CD14-positive monocyte (primary cell): ENCODE measurements at regions not wholly inside any gene's neighbourhood (a gene's known extent, or its start where the extent isn't known, plus 50 kb on each side); places are given as distances from the start of the nearest gene placed in this dataset.

Experiments
- DNase-seq, 3 donors: peaks; one replicate each; pipeline ENCODE4 v3.0.0-alpha.2; 2011 to 2022
- H2AFZ ChIP-seq: 2 replicates; pipeline ENCODE4 v1.6.0; 2012; ENCODE audit warnings: mild to moderate bottlenecking, low read depth, low read length, inconsistent platforms; ENCODE audit not compliant: insufficient read depth, poor library complexity, severe bottlenecking
- H3K27ac ChIP-seq, 2 donors: 1 replicate in 1 of 2; 2 replicates in 1 of 2; pipeline ENCODE4 v1.5.1; 2012 to 2013; ENCODE audit warnings: low read length in 2 of 2, control low read depth in 1 of 2, inconsistent platforms in 1 of 2, low read depth in 1 of 2, mild to moderate bottlenecking in 1 of 2
- H3K27me3 ChIP-seq, 2 donors: one replicate each; pipeline versions ENCODE4 v1.6.0 to v1.6.1; 2011 to 2013; ENCODE audit warnings: low read length in 2 of 2; ENCODE audit not compliant: control insufficient read depth in 2 of 2, insufficient read depth in 2 of 2
- H3K36me3 ChIP-seq, 2 donors: replicated peaks in 1 of 2; 1 replicate in 1 of 2; 2 replicates in 1 of 2; pipeline versions ENCODE4 v1.5.1 to v1.6.1; 2012 to 2013; ENCODE audit warnings: low read length in 2 of 2, control low read depth in 1 of 2, inconsistent platforms in 1 of 2, mild to moderate bottlenecking in 1 of 2; ENCODE audit not compliant: insufficient read depth in 2 of 2, control insufficient read depth in 1 of 2
- H3K4me1 ChIP-seq, 2 donors: 1 replicate in 1 of 2; 2 replicates in 1 of 2; pipeline versions ENCODE4 v1.5.1 to v1.6.1; 2012 to 2013; ENCODE audit warnings: low read length in 2 of 2, control low read depth in 1 of 2, inconsistent platforms in 1 of 2, mild to moderate bottlenecking in 1 of 2, moderate library complexity in 1 of 2; ENCODE audit not compliant: insufficient read depth in 2 of 2, control insufficient read depth in 1 of 2
- H3K4me2 ChIP-seq: replicated peaks from 2 replicates; pipeline ENCODE3; 2012; ENCODE audit warnings: low read length, moderate library complexity, mild to moderate bottlenecking; ENCODE audit not compliant: poor library complexity, severe bottlenecking; ENCODE audit errors: extremely low read depth
- H3K4me3 ChIP-seq, 3 experiments: fragments of 200-600 bp in 1 of 3; sonication (generic) in 1 of 3; replicated peaks in 1 of 3; 1 replicate in 2 of 3; 2 replicates in 1 of 3; pipeline ENCODE4 v1.5.1; 2011 to 2013; ENCODE audit warnings: low read length in 3 of 3, mild to moderate bottlenecking in 3 of 3, control low read depth in 2 of 3, low read depth in 2 of 3, inconsistent platforms in 1 of 3, moderate library complexity in 1 of 3
- H3K79me2 ChIP-seq: 2 replicates; pipeline ENCODE4 v1.6.0; 2012; ENCODE audit warnings: mild to moderate bottlenecking, control low read depth, inconsistent platforms, low read length, moderate library complexity; ENCODE audit not compliant: insufficient read depth
- H3K9ac ChIP-seq: 2 replicates; pipeline ENCODE4 v1.6.0; 2017; ENCODE audit warnings: low read length, mild to moderate bottlenecking; ENCODE audit not compliant: insufficient read depth, poor library complexity, severe bottlenecking
- H3K9me3 ChIP-seq, 2 donors: replicated peaks in 1 of 2; 1 replicate in 1 of 2; 2 replicates in 1 of 2; pipeline versions ENCODE4 v1.5.1 to v1.6.1; 2012 to 2013; ENCODE audit warnings: low read length in 2 of 2, control low read depth in 1 of 2; ENCODE audit not compliant: control insufficient read depth in 1 of 2, insufficient read depth in 1 of 2
- H4K20me1 ChIP-seq: 2 replicates; pipeline ENCODE4 v1.6.0; 2012; ENCODE audit warnings: mild to moderate bottlenecking, low read length, control low read depth, moderate library complexity; ENCODE audit not compliant: insufficient read depth
- H3K27ac Mint-ChIP-seq, 7 donors: one replicate each; pipeline ENCODE4 v1.8.0; 2020; ENCODE audit warnings: mild to moderate bottlenecking in 7 of 7, mixed read lengths in 7 of 7, moderate library complexity in 6 of 7, inconsistent platforms in 2 of 7
- H3K27me3 Mint-ChIP-seq, 3 donors: one replicate each; pipeline ENCODE4 v1.8.0; 2021 to 2022; ENCODE audit warnings: low read depth in 3 of 3, mild to moderate bottlenecking in 3 of 3, mixed read lengths in 3 of 3, moderate library complexity in 3 of 3, inconsistent platforms in 1 of 3
- H3K36me3 Mint-ChIP-seq, 2 donors: one replicate each; pipeline ENCODE4 v1.8.0; 2020; ENCODE audit warnings: mixed read lengths in 2 of 2, inconsistent platforms in 1 of 2, mild to moderate bottlenecking in 1 of 2
- H3K4me1 Mint-ChIP-seq: one replicate; pipeline ENCODE4 v1.8.0; 2020; ENCODE audit warnings: mild to moderate bottlenecking, mixed read lengths
- H3K4me3 Mint-ChIP-seq, 2 donors: one replicate each; pipeline ENCODE4 v1.8.0; 2020; ENCODE audit warnings: mild to moderate bottlenecking in 2 of 2, mixed read lengths in 2 of 2, moderate library complexity in 1 of 2
- H3K9me3 Mint-ChIP-seq, 7 donors: one replicate each; pipeline ENCODE4 v1.8.0; 2020 to 2022; ENCODE audit warnings: mixed read lengths in 7 of 7, mild to moderate bottlenecking in 6 of 7, moderate library complexity in 6 of 7, inconsistent platforms in 2 of 7
- WGBS: methylation state at CpG from one replicate; pipeline ENCODE4 v1.1.5; 2013; ENCODE audit warnings: missing lambda C conversion rate; ENCODE audit not compliant: insufficient coverage; 5-methylcytosine and 5-hydroxymethylcytosine counted together
- intact Hi-C, 2 donors: fragments of 100-400 bp; cut with micrococcal nuclease; formaldehyde crosslinking; loops; one replicate each; pipeline versions ENCODE4 v1.15.0 to v1.15.1; 2023
- TF ChIP-seq, protein P1 (sequence below): fragments of 200-600 bp; IDR thresholded peaks from one replicate; pipeline ENCODE4 v1.8.0; 2022; ENCODE audit warnings: antibody characterized with exemption, mild to moderate bottlenecking

DNA sequence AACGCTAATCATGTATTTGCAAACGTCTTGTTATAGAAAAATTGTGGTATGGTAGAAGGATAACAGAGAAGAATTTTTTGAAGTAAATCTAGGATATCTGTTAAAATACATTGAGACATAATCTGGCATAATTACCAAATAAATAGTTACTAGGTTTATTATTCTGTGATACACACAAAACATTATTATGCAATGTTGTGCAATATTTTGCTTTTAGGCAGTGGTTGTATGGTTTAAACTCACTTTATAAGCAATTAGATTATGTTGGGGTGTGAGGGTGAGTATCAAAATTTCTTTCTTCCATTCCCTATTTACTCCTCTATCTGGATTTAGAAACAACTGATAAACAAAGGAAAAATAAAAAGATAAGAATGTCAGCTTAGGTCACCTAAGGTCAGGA lies 385.6 kb downstream of the SLITRK6 start:
- no peaks in the 10 kb centered on the region for H3K4me1 ChIP-seq
- H3K4me3 Mint-ChIP-seq: no peak overlapping the region
- no peaks in the 10 kb centered on the region for H3K36me3 Mint-ChIP-seq
- H3K27me3 Mint-ChIP-seq: no peaks in the 10 kb centered on the region
- no peaks in the 10 kb centered on the region for H3K4me1 Mint-ChIP-seq
- no peak overlapping the region for H3K9ac ChIP-seq
- DNase-seq: no peak
- H3K79me2 ChIP-seq: no peaks in the 10 kb centered on the region
- no CpG with 5 or more reads among the region's 2 CpGs for WGBS
- no peaks in the 10 kb centered on the region for H4K20me1 ChIP-seq
- no peak overlapping the region for H3K4me2 ChIP-seq
- peaks cover 0 to 3% of the 10 kb centered on the region in 2 donors for H3K9me3 ChIP-seq
- H3K27me3 ChIP-seq: no peaks in the 10 kb centered on the region
- H3K36me3 ChIP-seq: no peaks in the 10 kb centered on the region
- no peak overlapping the region for H3K27ac Mint-ChIP-seq
- intact Hi-C loops: no loop called here
- H3K27ac ChIP-seq: no peak overlapping the region
- H3K9me3 Mint-ChIP-seq: peaks cover 0 to 8% (median 2%) of the 10 kb centered on the region in 7 donors
- H3K4me3 ChIP-seq: no peak overlapping the region
- TF ChIP-seq, protein P1, sequence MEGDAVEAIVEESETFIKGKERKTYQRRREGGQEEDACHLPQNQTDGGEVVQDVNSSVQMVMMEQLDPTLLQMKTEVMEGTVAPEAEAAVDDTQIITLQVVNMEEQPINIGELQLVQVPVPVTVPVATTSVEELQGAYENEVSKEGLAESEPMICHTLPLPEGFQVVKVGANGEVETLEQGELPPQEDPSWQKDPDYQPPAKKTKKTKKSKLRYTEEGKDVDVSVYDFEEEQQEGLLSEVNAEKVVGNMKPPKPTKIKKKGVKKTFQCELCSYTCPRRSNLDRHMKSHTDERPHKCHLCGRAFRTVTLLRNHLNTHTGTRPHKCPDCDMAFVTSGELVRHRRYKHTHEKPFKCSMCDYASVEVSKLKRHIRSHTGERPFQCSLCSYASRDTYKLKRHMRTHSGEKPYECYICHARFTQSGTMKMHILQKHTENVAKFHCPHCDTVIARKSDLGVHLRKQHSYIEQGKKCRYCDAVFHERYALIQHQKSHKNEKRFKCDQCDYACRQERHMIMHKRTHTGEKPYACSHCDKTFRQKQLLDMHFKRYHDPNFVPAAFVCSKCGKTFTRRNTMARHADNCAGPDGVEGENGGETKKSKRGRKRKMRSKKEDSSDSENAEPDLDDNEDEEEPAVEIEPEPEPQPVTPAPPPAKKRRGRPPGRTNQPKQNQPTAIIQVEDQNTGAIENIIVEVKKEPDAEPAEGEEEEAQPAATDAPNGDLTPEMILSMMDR: no peak
- no peak overlapping the region for H2AFZ ChIP-seq

DNA sequence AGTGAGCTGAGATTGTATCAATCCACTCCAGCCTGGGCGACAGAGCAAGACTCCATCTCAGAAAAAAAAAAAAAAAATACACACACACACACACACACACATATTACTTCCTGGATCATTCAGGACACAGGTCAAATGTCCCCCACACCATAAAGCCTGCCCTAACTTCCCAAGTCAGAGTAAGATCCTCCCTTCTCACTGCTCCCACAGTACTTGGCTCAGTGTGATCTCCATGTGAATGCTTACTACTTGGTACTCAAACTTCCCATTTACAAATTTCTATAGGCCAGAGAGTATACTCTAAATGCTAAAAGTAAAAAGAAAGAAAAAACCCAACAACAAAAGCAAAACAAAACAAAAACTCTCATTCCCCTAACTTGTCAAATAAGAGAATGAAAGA lies 386.8 kb downstream of the SLITRK6 start:
- WGBS: no CpG with 5 or more reads among the region's 1 CpG
- Mint-ChIP-seq H3K36me3 (no peaks in the 10 kb centered on the region), H3K27ac (no peak overlapping the region), H3K4me3 (no peak overlapping the region), H3K4me1 (no peaks in the 10 kb centered on the region), H3K27me3 (no peaks in the 10 kb centered on the region), H3K9me3 (peaks cover 0 to 3% (median 1%) of the 10 kb centered on the region in 7 donors)
- Histone ChIP-seq H3K27me3 (no peaks in the 10 kb centered on the region), H3K9me3 (peaks cover 0 to under 1% of the 10 kb centered on the region in 2 donors), H3K27ac (no peak overlapping the region), H3K4me2 (no peak overlapping the region), H2AFZ (no peak overlapping the region), H4K20me1 (no peaks in the 10 kb centered on the region), H3K9ac (no peak overlapping the region), H3K36me3 (no peaks in the 10 kb centered on the region), H3K4me1 (no peaks in the 10 kb centered on the region), H3K4me3 (no peak overlapping the region), H3K79me2 (no peaks in the 10 kb centered on the region)
- intact Hi-C loops: no loop called here
- TF ChIP-seq, protein P1: no peak
- no peak for DNase-seq
